ENCODE measurements at regions not wholly inside any gene's neighbourhood (a gene's known extent, or its start where the extent isn't known, plus 50 kb on each side); places are given as distances from the start of the nearest gene placed in this dataset.

DNA sequence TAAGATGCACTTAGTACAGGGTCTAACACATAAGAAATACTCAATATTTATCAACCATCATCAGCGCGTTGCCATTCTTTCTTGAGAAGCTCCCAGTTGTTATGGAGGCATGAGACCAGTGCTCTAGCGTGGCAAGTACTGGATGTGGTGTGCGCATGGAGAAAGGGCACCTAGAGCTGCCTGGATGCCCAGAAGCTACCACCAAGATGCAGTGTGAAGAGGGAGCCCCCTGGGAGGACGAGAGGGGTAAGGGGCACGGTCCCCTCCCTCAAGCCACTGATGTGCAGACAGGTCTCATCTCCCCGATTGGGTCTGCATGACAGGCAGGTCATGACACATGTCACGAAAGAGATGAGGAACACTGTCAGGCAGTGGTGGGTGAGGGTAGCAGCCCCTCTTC lies 127.7 kb upstream of the CXCL14 start:
- H3K27ac ChIP-seq (ENCODE audit: low read length), result no peak overlapping the region
- ATAC-seq (no peak), DNase-seq (ENCODE audit: low read depth, low spot score) (no peak)
- H3K36me3 ChIP-seq (ENCODE audit: control insufficient read depth, insufficient read depth, low read length), result no peaks in the 10 kb centered on the region
- intact Hi-C loops (cut with micrococcal nuclease; ENCODE audit: unreplicated experiment), result no loop called here
- in situ Hi-C loops (cut with HindIII; ENCODE audit: low pct_unique_long_range_greater_than_20kb, low sequenced_read_pairs), result no loop called here
- ChIA-PET POLR2A (no interaction called here), CTCF (no interaction called here)
- no TSS peak for BruUV-seq (replicated peaks)
- H3K9me3 ChIP-seq (ENCODE audit: control insufficient read depth, insufficient read depth, low read depth, low read length), result no peaks in the 10 kb centered on the region
- TF ChIP-seq SIN3A (IDR thresholded peaks at IDR 0.05; ENCODE audit: borderline replicate concordance, insufficient read depth, low read depth, low read length) (no peak), TCF7L2 (IDR thresholded peaks at IDR 0.05; ENCODE audit: low read depth, low read length) (no peak), REST (IDR thresholded peaks at IDR 0.05; ENCODE audit: insufficient read depth in 1 of 2, low read depth in 2 of 2, low read length in 1 of 2) (no peak), POLR2AphosphoS5 (IDR thresholded peaks at IDR 0.05; ENCODE audit: low read depth, low read length) (no peak)
- TF ChIP-seq, protein P1, sequence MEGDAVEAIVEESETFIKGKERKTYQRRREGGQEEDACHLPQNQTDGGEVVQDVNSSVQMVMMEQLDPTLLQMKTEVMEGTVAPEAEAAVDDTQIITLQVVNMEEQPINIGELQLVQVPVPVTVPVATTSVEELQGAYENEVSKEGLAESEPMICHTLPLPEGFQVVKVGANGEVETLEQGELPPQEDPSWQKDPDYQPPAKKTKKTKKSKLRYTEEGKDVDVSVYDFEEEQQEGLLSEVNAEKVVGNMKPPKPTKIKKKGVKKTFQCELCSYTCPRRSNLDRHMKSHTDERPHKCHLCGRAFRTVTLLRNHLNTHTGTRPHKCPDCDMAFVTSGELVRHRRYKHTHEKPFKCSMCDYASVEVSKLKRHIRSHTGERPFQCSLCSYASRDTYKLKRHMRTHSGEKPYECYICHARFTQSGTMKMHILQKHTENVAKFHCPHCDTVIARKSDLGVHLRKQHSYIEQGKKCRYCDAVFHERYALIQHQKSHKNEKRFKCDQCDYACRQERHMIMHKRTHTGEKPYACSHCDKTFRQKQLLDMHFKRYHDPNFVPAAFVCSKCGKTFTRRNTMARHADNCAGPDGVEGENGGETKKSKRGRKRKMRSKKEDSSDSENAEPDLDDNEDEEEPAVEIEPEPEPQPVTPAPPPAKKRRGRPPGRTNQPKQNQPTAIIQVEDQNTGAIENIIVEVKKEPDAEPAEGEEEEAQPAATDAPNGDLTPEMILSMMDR (IDR thresholded peaks at IDR 0.05), result no peak
- no peak overlapping the region for H3K4me3 ChIP-seq (ENCODE audit: low read depth in 2 of 2, low read length in 2 of 2)
- no peaks in the 10 kb centered on the region for H3K4me1 ChIP-seq (ENCODE audit: control insufficient read depth, insufficient read depth, low read length)
- peaks cover 7% of the 10 kb centered on the region for H3K27me3 ChIP-seq (ENCODE audit: control insufficient read depth, insufficient read depth, low read length)

DNA sequence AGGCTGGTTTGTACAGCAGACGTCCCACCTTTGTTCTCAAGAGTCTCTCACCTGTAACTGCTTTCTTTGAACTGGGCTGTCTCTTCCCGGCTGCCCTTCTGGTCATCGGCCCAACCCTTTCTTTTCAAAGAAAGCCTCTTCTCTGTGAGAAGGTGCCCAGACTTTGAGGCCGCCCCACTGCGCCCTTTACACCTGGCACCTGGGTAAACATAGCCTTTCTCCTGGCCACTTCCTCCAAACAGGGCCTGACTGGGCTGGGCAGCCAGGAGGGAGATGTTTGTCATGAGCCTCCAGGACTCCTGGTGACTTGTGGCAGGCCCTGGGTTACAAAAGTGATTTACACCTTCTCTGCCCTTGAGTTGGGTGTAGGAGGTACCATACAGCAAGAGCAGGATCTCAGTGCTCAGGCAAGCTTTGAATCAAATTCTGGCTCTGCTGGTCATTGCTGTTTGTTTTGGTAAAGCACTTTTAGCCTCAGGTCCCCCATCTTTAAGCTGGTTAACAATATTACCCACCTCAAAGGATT lies 127.2 kb upstream of the CXCL14 start:
- no peaks in the 10 kb centered on the region for H3K36me3 ChIP-seq (ENCODE audit: control insufficient read depth, insufficient read depth, low read length)
- DNase-seq (ENCODE audit: low read depth, low spot score), result no peak
- ATAC-seq, result no peak
- no TSS peak for BruUV-seq (replicated peaks)
- no peak overlapping the region for H3K4me3 ChIP-seq (ENCODE audit: low read depth in 2 of 2, low read length in 2 of 2)
- in situ Hi-C loops (cut with HindIII; ENCODE audit: low pct_unique_long_range_greater_than_20kb, low sequenced_read_pairs) (no loop called here), intact Hi-C loops (cut with micrococcal nuclease; ENCODE audit: unreplicated experiment) (no loop called here)
- no peak overlapping the region for H3K27ac ChIP-seq (ENCODE audit: low read length)
- POLR2A ChIA-PET, result no interaction called here
- H3K9me3 ChIP-seq (ENCODE audit: control insufficient read depth, insufficient read depth, low read depth, low read length), result no peaks in the 10 kb centered on the region
- peaks cover 5% of the 10 kb centered on the region for H3K27me3 ChIP-seq (ENCODE audit: control insufficient read depth, insufficient read depth, low read length)
- TF ChIP-seq TCF7L2 (IDR thresholded peaks at IDR 0.05; ENCODE audit: low read depth, low read length) (no peak), POLR2AphosphoS5 (IDR thresholded peaks at IDR 0.05; ENCODE audit: low read depth, low read length) (no peak), SIN3A (IDR thresholded peaks at IDR 0.05; ENCODE audit: borderline replicate concordance, insufficient read depth, low read depth, low read length) (no peak), REST (IDR thresholded peaks at IDR 0.05; ENCODE audit: insufficient read depth in 1 of 2, low read depth in 2 of 2, low read length in 1 of 2) (no peak)
- TF ChIP-seq, protein P1 (IDR thresholded peaks at IDR 0.05), result no peak
- H3K4me1 ChIP-seq (ENCODE audit: control insufficient read depth, insufficient read depth, low read length), result no peaks in the 10 kb centered on the region
- CTCF ChIA-PET, result no interaction called here

Data from Panc1 (cell line).